GM18498 (cell line): ENCODE measurements at regions not wholly inside any gene's neighbourhood (a gene's known extent, or its start where the extent isn't known, plus 50 kb on each side); places are given as distances from the start of the nearest gene placed in this dataset.

Experiments used
- ATAC-seq: cut with Tn5 transposase; IDR thresholded peaks from one replicate; pipeline ENCODE4 v1.9.1; 2021; ENCODE audit warnings: mild to moderate bottlenecking, moderate library complexity; ENCODE audit not compliant: unreplicated experiment

DNA sequence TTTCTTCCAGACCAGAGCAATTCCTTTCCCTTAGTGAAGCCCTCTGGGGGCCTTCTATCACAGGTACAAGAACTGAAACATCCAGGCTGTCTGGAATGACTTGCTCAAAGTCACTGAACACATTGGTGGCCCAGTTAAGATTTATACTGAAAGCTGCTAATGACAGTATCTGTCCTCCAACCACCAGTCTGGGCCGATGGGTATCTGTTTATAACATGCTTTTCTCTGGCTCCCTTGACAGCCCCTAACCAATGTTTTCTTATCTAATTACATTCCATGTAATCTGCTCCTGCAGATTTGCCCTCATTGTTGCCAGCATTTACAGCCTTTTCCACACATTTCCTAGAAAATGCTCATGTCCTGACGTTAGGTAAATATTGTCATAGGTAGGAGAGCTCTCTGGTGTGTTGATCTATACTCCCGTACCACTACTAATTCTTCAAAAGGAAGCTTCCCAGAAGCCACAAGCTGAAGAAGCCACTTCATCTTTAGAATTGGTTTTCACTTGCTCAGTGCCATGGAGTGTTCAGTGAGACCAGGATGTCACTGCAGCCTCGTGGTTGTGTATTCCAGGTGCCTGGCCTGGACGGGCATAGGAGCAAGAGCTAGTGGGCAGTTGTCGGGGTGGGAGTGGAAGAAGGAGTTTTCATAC is 163.9 kb downstream of the TSEN15 start:
- no peak for ATAC-seq

DNA sequence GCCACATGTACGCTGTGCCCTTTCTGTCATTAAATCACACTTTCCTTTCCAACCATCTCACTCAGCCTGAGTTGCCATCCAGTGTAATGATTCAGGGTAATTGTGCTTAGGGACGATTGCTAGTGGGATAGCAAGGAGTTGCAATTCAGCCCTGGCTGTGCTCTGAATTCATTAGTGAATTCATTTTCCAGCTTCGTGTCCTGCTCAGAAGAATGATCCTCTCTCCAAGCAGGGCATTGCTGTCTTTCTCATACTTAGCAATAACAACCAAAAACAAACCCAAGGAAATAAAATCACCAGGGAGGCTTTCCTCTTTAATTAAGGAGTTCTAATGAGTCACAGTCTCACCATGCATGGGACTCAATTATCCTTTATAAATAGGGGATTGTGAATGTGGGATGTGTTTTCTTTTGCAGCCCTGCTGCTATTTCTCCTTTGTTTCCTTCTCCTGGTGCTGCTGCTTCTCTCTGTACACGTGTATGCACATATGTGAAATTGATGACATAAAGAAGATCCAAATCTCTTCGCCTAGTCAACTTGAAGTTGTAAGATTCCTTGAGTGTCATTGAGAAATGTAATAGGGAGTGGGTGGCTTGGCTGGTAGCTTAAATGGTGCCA is 167.0 kb downstream of the TSEN15 start:
- no peak for ATAC-seq

DNA sequence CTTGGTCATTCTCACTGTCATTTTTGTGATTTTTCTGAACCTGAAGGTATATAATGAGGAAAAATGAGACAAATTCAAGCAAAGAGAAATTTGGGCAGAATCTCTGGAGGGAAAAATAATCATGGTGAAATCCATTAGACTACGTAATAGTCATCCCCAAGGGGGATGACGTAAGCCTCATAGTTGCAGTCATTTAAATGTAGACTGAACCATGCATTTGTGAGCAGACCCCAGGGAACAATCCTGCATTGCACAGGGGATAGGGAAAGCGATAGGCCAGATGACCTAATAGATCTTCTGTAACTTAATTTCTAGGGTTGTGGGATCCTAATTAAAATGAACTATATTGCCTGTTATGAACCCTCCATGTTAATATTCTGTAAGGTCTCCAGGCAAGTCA is 167.4 kb upstream of the C1orf21 start:
- no peak for ATAC-seq

DNA sequence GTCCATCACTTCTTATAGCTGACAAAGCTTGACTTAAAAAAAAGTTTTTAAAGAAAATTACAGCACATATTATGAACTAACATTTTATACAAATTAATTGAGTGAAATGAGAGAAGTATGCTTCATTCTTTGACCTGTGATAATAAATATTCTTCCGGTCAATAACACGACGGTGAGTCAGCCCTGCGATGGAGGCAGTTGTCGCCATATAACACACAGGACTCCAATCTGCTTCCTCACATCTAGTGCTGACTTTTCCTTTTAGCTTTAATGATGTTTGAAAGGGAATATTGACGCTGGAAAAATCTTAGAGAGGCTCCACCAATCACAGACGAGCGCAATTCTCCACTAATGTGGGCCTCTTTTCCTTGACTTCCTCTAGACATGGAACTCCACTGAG is 166.9 kb upstream of the C1orf21 start:
- ATAC-seq = no peak

DNA sequence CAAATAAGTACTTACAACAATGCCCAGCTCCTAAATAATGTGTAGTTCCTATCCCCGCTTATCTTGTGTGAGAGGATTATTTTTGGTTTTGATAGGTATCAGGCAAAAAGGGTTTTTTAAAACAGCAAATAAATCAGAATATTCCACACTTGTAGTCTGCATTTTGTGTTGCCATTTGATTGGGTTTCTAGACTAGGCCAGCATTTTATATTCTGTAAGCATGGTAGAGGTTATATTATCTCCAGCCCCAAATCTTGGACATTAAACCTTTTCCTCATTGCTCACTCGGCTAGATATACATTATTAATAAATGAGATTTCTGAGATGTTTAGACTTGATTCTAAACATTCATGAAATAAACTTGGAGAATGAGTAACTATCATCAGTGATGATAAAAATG is 165.7 kb upstream of the C1orf21 start:
- ATAC-seq = no peak

DNA sequence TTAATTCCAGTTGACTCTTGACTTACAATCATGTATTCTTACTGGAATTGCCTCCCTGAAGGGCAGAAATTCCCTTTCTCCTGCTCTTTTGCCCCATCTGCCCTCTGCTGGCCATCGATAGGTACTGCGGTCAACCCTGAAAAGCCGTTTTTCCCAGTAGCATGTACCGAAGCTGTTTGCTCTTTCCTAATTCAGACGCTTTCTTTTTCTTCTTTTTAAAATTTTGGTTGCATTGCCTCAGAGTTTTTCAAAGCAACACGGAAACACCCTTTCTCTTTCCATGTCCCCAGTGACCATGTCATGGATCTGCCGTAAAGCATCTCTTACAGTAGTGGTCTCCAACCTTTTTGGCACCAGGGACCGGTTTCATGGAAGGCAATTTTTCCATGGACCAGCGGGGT is 164.2 kb upstream of the C1orf21 start:
- ATAC-seq = no peak

DNA sequence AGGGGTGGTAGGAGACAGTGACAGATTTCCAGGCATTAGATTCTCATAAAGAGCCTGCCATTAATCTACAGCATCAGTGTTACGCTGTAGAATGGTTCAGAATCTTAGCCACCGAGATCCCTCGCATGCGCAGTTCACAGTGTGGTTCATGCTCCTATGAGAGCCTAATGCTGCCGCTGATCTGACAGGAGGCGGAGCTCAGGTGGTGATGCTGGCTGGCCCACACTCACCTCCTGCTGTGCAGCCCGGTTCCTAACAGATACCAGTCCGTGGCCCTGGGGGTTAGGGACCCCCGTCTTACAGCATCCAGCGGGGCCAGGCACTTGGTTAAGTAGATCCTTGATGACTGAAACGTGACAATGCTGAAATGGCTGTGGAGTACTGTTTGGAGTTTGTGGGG is 163.6 kb upstream of the C1orf21 start:
- no peak for ATAC-seq

DNA sequence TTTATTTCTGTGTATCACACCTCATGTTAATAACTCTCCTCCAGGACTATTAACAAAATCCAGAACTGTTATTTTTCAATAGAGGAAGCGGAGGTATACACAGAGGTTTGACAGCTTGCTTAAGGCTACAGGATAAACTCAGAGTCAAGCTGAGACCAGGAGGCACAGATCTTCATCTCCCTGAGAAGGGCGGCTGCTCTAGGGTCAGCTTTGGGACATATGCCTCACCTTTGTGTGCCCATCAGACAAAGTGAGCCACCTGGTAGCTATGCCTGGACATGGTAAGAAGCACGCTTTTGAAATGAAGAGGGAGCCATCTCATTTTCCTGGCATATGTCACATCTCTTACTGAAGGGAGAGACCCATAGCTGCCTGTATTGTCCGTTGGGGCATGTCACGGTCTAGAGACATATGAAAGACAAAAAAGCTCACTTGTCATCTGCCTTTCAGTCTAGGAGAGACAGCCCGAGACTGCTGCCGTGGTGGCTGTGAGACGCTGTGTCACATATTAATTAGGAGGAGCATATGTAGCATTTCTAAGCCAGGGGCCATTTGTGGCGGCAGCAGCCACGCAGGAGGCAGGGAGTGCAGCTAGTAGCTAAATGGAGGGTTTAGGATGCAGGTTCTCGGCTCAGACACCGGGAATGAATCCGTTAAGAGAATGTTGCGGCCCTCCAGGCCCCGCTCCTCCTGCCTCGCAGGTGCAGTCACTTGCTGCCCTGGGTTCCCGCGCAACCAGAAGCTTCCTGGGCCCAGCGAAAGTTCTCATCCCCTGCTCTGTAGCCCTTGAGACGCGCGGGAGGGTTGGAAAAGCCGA is 161.3 kb upstream of the C1orf21 start:
- ATAC-seq = no peak

DNA sequence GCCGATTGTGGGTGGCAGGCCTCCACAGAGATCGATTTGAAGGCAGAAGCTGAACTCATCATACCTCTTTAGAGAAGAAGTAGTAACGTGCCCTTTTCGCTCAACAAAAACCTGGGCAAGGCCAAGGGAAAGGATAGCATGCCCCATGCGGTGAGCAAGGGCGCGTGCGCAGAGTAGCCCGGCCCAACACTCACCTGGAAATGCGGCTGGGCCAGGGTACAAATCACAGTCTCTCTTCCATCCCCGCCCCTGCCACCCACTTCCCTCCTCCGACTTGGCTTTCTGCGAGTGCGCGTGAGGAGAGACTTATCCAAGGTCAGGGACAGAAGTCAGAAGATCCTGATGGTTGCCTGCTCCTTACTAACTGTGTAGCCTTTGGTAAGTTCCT is 160.7 kb upstream of the C1orf21 start:
- no peak for ATAC-seq

DNA sequence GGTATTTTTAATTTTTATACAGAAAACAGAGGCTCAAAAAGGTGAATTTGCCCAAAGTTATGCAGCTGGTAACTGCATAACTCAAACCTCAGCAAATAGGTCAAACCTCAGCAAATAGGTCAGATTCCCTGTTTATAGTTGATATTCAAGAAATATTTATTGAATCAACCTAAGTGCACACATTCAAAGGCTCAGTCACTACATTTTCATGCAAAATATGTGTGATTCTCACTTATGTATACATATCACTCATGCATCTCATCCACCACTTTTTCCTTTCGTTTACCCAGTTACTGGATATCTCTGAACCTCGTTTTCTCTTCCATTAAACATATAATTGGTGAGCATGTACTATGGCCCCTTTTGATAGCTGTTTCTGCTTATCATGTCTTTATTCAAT is 158.3 kb upstream of the C1orf21 start:
- no peak for ATAC-seq

DNA sequence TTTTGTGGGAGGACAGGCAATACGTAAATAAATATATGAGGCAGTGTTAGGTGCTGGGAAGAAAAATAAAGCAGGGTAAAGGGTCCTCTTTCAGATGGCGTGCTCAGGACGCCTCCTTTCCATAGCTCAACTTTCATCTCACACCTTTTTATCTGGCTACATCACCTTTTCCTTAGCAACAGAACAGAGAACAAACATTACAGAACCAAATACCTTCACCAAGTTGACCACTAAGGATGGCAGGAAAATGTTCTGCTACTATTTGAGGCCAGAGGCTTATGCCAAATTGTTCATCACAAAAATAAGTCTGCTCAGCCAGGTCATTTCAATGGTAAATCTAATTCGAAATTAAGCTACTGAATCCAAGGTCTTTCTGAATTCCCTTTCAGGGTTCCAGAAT is 149.2 kb upstream of the C1orf21 start:
- ATAC-seq = no peak

DNA sequence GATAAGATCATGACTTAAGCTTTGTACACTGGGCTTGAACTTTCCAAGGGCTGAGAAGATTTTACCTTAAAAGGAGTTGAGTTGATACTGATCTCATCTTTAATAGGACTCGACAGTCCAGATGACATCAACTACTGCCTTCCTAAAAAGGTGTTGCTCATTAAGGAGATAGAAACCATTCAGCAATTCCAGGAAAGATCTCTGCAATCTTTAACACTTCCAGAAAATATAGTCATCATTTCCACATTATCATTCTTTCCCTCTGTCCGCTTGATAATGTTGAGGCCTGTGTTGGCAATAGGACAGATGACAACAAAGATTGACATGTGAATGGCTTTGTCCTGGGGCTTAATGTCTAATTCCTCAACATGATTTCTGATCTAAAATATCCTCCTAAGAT is 145.4 kb upstream of the C1orf21 start:
- ATAC-seq = no peak

DNA sequence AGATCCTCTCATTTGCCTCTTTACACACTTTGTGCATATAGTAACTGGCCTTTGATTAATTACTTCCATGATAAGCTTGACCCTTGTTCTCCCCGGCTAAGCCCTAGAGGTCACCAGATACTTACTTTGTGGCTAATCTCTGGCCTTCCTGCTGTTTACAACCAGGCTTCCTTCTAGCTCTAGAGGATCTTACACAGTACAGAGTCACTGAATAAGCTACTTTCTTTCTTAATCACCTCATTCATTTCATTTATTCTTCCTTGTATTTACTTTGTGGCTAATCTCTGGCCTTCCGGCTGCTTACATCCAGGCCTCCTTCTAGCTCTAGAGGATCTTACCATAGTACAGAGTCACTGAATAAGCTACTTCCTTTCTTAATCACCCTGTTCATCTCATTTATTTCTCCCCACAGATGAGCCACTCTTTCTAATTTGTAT is 144.3 kb upstream of the C1orf21 start:
- no peak for ATAC-seq

DNA sequence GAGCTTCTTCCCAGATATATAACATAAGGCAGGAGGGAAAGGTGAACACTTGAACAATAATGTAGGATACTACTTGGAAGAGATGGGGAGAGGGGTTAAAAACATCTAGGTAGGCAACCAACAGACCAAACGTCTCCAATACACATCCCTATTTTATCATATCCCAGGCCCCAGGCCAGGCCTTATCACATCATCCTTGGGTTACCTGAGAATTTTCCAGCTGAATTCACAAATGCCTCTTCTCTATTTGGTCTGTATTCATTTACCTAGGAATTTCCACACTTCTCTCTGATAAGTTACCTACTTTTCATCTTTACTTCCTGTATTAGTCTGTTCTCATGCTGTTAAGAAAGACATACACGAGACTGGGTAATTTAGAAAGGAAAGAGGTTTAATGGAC is 141.9 kb upstream of the C1orf21 start:
- no peak for ATAC-seq

DNA sequence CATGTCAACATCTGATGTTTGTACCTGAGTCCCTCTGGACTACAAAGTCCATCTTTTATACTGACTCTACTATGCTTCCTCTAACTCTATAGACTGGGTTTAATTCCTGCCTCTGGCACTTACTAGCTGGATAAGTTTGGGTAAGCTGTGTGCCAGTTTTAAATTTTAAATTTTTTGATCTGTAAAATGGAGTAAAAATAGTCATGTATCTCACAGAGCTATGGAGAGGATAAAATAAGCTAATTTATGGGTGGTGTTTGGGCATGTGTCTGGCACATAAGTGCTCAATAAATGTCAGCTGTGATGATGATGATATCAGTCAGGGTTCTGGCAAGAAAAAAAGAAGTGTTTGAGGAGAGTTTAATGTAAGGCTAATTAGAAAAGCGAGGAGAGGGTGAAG is 139.2 kb upstream of the C1orf21 start:
- no peak for ATAC-seq

DNA sequence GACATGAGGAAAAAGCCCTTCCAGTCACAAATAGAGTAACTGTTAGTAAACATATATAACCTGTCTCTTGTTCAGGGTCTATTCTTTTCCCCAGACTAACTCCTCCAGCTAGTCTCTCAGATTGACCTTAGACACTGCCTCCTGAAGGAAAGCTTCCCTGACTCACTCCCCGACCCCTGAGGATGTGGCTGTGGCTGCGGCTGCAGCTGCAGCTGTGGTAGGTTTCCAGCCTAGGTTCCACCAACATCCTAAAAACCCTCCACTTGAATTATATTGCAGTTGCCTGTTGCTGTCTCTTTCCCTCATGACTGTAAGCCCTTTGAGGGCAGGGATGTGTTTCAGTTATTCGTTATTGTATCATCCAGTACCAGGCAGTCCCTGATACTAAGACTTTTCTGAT is 132.9 kb upstream of the C1orf21 start:
- ATAC-seq = no peak

DNA sequence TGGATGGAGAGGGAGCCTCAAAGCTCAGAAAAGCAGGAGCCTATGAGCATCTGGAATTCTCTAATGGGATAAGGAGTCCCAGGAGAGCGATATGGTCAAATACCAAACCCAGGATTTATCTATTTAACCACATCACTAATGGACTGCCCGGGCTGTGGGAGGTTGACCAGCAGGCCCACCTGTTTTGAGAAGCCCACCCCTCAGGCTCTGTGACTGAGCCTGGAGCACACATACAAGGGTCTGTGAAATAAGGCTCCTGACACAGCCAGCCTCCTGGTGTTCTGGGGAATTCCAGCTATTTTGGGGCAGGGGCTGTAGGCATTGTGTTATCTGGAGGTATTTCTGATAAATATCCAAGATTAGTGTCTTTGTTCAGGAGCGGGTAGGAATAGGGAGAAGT is 132.0 kb upstream of the C1orf21 start:
- no peak for ATAC-seq

DNA sequence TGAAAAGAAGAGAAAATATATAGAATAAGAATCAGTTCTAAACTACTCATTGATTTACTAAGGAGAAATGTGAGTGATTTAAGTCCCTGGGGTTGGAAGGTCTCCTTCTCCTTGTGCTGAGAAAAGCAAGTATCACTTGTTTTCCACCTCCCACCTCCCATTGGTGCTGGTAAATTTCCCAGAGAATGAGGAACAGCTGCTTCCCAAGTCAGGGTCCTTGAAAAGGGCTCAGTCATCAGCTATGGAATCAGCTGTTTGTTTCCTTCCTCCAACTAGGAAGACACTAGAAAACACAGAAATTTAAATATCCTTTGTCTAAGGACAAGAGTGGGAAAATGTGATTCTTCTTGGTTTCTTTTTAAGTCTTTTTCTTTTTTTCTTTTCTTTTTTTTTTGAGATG is 131.3 kb upstream of the C1orf21 start:
- ATAC-seq = no peak

DNA sequence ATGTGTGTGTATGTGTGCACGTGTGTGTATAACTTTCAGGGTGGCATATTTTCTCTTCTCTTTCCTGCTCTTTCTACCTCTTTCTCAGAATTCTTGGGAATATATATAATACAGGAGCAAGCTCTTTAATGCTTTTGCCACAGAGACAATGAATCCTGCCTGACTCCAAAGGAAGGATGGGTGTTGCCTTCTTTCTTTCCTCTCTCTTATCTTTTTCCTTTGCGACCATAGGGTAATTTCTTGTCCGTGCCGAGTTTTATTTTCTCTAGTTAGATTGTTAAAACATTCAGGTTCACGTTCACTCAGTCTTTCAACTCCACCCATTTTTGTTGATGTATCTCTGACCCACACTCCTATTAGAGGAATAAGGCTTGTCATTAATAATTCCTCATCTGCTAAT is 129.0 kb upstream of the C1orf21 start:
- ATAC-seq = no peak

DNA sequence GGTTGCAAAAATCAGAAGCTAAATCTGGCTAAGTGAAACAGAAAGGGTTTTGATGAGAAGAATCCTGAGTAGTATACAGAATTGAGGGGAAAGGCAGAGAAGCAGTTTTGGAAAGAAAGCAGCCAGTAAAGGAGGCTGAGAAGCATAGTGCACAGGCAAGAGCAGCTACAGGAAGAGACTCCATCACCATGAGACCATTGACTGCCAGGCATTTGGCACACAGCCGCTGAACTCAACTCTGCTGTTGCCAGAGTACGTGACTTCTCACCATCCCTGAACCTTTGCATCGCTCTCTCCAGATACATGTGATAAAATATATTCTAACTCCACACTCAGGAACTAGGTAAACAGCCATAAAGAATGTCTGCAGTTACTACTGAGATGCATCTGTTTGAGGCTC is 128.3 kb upstream of the C1orf21 start:
- ATAC-seq = no peak

DNA sequence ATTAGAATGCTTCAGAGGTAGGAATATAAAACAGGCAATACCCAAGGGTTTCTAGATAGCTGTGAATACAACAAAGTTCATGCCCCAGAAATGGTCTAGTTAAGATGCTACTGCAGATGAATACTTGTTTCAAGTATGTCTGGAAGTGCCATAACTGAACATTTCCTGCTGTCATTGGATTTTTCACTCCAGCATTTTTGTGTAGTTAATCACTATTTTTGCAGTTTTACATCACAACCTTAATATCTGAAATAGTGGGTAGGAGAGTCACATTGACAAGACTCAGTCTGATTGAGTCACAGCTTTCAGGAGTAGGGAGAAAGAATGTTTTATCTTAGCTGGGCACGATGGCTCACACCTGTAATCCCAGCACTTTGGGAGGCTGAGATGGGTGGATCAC is 126.4 kb upstream of the C1orf21 start:
- ATAC-seq = no peak

DNA sequence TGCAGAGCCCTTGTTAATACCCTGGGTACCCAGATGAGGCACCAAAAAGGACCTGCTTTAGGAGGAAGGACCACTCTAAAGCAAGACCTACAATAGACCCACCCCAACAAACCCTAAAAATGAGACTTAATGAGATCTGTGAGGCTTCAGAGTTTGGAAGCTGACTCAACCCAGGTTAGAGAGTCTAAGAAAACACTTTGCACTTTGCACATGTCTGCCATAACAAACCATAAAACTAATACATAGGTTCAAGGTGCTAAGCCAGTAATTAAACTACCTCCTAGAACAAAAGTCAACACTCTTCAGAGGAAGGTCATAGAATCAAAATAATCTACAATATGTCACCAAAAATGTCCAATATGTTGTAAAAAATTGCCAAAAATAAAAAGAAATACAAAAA is 124.7 kb upstream of the C1orf21 start:
- ATAC-seq = no peak
